NCI-H774 (cell line): ENCODE measurements at regions not wholly inside any gene's neighbourhood (a gene's known extent, or its start where the extent isn't known, plus 50 kb on each side); places are given as distances from the start of the nearest gene placed in this dataset.

ENCODE experiments used
- DNase-seq: peaks from one replicate; lab custom pipeline; 2025; lab: John Stamatoyannopoulos, UW

DNA sequence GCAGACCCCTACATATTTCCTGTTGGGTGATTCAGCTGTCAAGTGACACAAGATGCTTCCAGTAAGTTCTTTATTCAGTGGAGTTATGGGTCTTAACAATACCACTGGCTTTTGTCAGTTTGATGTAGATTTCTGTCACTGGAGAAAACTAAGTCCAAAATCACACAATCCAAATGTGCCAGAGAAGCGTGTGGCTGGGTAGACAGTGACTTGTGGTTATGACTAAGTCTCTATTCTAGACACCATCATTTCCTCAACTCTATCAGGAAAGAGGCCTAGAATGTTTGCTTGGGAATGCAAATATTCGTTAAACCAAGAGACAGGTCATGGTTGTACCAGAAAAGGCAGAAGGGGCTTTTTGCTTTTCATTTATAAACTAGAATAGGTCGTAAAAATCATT lies 54.4 kb upstream of the HS3ST1 start:
- DNase-seq: no peak

GRCh38 chr4:11480683-11481082 lies 52.0 kb upstream of the HS3ST1 start:
- DNase-seq: no peak
